Keratinocyte (primary cell): ENCODE measurements at regions not wholly inside any gene's neighbourhood (a gene's known extent, or its start where the extent isn't known, plus 50 kb on each side); places are given as distances from the start of the nearest gene placed in this dataset.
A peak's percentile ranks its signal among the peaks of the same experiment; 100 is the strongest.
"Not testable (repeated sequence)": the region's sequence is repeated elsewhere in the genome, so short reads cannot be mapped to it uniquely, and the experiment has no call there.

Experiments used
- DNase-seq: peaks from one replicate; pipeline ENCODE4 v3.0.0-alpha.2; 2011; ENCODE audit warnings: low read depth, missing footprints, low spot score
- FAIRE-seq: peaks from 2 replicates; lab custom pipeline; 2011; peaks lifted over from hg19 to GRCh38; lab: Jason Lieb, UNC
- H2AFZ ChIP-seq: 2 replicates; pipeline ENCODE4 v1.6.0; 2012; ENCODE audit warnings: low read length, control low read depth, inconsistent platforms; ENCODE audit not compliant: control insufficient read depth
- H3K27ac ChIP-seq: 2 replicates; pipeline ENCODE4 v1.5.1; 2011; ENCODE audit warnings: low read length; ENCODE audit not compliant: control insufficient read depth, insufficient read depth
- H3K27me3 ChIP-seq: 3 replicates; pipeline ENCODE4 v1.6.0; 2011; ENCODE audit warnings: low read length; ENCODE audit not compliant: control insufficient read depth, insufficient read depth; ENCODE audit errors: extremely low read depth
- H3K36me3 ChIP-seq, 2 experiments: 2 replicates in 1 of 2; 3 replicates in 1 of 2; pipeline ENCODE4 v1.5.1; 2011; ENCODE audit warnings: low read length in 2 of 2, mild to moderate bottlenecking in 1 of 2; ENCODE audit not compliant: control insufficient read depth in 2 of 2, insufficient read depth in 2 of 2; ENCODE audit errors: extremely low read depth in 1 of 2
- H3K4me1 ChIP-seq: 3 replicates; pipeline ENCODE4 v1.5.1; 2011; ENCODE audit warnings: low read length; ENCODE audit not compliant: control insufficient read depth, insufficient read depth; ENCODE audit errors: extremely low read depth
- H3K4me2 ChIP-seq: 3 replicates; pipeline ENCODE4 v1.6.0; 2011; ENCODE audit warnings: low read depth, low read length; ENCODE audit not compliant: control insufficient read depth, insufficient read depth; ENCODE audit errors: extremely low read depth
- H3K4me3 ChIP-seq, 3 experiments: fragments of 200-600 bp in 1 of 3; sonication (generic) in 1 of 3; 2 replicates in 2 of 3; 3 replicates in 1 of 3; pipeline ENCODE4 v1.5.1; 2011 to 2016; ENCODE audit warnings: low read length in 3 of 3, mild to moderate bottlenecking in 3 of 3, control low read depth in 2 of 3, inconsistent platforms in 1 of 3, low read depth in 1 of 3, mixed read lengths in 1 of 3, mixed run types in 1 of 3, moderate library complexity in 1 of 3; ENCODE audit not compliant: control insufficient read depth in 2 of 3, insufficient read depth in 2 of 3; ENCODE audit errors: extremely low read depth in 1 of 3
- H3K79me2 ChIP-seq: 2 replicates; pipeline ENCODE4 v1.6.0; 2012; ENCODE audit warnings: low read length; ENCODE audit not compliant: control insufficient read depth, insufficient read depth
- H3K9ac ChIP-seq: 3 replicates; pipeline ENCODE4 v1.6.0; 2011; ENCODE audit warnings: low read length; ENCODE audit not compliant: control insufficient read depth, insufficient read depth; ENCODE audit errors: extremely low read depth
- H3K9me1 ChIP-seq: 3 replicates; pipeline ENCODE4 v1.6.0; 2011; ENCODE audit warnings: low read length; ENCODE audit not compliant: control insufficient read depth, insufficient read depth; ENCODE audit errors: extremely low read depth
- H3K9me3 ChIP-seq: 2 replicates; pipeline ENCODE4 v1.5.1; 2012; ENCODE audit warnings: low read depth, low read length; ENCODE audit not compliant: control insufficient read depth
- H4K20me1 ChIP-seq: 3 replicates; pipeline ENCODE4 v1.6.0; 2011; ENCODE audit warnings: low read length; ENCODE audit not compliant: control insufficient read depth, insufficient read depth; ENCODE audit errors: extremely low read depth
- dilution Hi-C: fragments of 300-500 bp; cut with MboI; formaldehyde crosslinking; loops from one replicate; pipeline ENCODE4 v1.7.0; 2020; ENCODE audit warnings: low sequenced_read_pairs; ENCODE audit not compliant: extremely low pct_ligation_motif_present

GRCh38 chr2:111457191-111457590 lies 336.5 kb downstream of the BCL2L11 start:
- H3K9me3 ChIP-seq, FAIRE-seq, H3K27ac ChIP-seq, H3K9me1 ChIP-seq, H3K4me1 ChIP-seq, DNase-seq, H3K4me2 ChIP-seq, H3K9ac ChIP-seq, H2AFZ ChIP-seq, H3K27me3 ChIP-seq, H3K4me3 ChIP-seq, dilution Hi-C loops, H3K36me3 ChIP-seq, H4K20me1 ChIP-seq: not testable (repeated sequence)
- peaks cover 61% of the 10 kb centered on the region for H3K79me2 ChIP-seq

GRCh38 chr2:111460901-111461300 lies 340.2 kb downstream of the BCL2L11 start:
- H2AFZ ChIP-seq, H3K4me3 ChIP-seq, DNase-seq, H3K4me1 ChIP-seq, H3K4me2 ChIP-seq, H3K27ac ChIP-seq, H3K27me3 ChIP-seq, H4K20me1 ChIP-seq, H3K9me3 ChIP-seq, H3K36me3 ChIP-seq, H3K9me1 ChIP-seq, H3K9ac ChIP-seq, FAIRE-seq, dilution Hi-C loops: not testable (repeated sequence)
- H3K79me2 ChIP-seq: peaks cover 65% of the 10 kb centered on the region

- H3K9ac ChIP-seq, H3K9me3 ChIP-seq, FAIRE-seq, H3K9me1 ChIP-seq, H3K4me3 ChIP-seq, H4K20me1 ChIP-seq, H3K27ac ChIP-seq, H3K4me1 ChIP-seq, H3K36me3 ChIP-seq, H2AFZ ChIP-seq, DNase-seq, H3K4me2 ChIP-seq, H3K27me3 ChIP-seq, dilution Hi-C loops: not testable (repeated sequence)
- peaks cover 69% of the 10 kb centered on the region for H3K79me2 ChIP-seq
Observed at GRCh38 chr2:111461831-111462230, 341.1 kb downstream of the BCL2L11 start.

- H3K27me3 ChIP-seq, H3K4me1 ChIP-seq, H3K27ac ChIP-seq, H3K9me3 ChIP-seq, H3K9ac ChIP-seq, DNase-seq, H2AFZ ChIP-seq, H4K20me1 ChIP-seq, dilution Hi-C loops, H3K9me1 ChIP-seq, H3K4me2 ChIP-seq, H3K36me3 ChIP-seq, FAIRE-seq, H3K4me3 ChIP-seq: not testable (repeated sequence)
- H3K79me2 ChIP-seq: peaks cover 71% of the 10 kb centered on the region
Observed at GRCh38 chr2:111462572-111462971, 341.9 kb downstream of the BCL2L11 start.

- DNase-seq, H4K20me1 ChIP-seq, H3K9ac ChIP-seq, dilution Hi-C loops, H3K4me1 ChIP-seq, H3K36me3 ChIP-seq, H2AFZ ChIP-seq, H3K27me3 ChIP-seq, FAIRE-seq, H3K9me3 ChIP-seq, H3K4me2 ChIP-seq, H3K9me1 ChIP-seq, H3K4me3 ChIP-seq: not testable (repeated sequence)
- Histone ChIP-seq H3K27ac (peak overlapping the region; percentile 54), H3K79me2 (peaks cover 66% of the 10 kb centered on the region)
Observed at GRCh38 chr2:111463238-111463848, 342.6 kb downstream of the BCL2L11 start.
